ENCODE measurements at regions not wholly inside any gene's neighbourhood (a gene's known extent, or its start where the extent isn't known, plus 50 kb on each side); places are given as distances from the start of the nearest gene placed in this dataset.

DNA sequence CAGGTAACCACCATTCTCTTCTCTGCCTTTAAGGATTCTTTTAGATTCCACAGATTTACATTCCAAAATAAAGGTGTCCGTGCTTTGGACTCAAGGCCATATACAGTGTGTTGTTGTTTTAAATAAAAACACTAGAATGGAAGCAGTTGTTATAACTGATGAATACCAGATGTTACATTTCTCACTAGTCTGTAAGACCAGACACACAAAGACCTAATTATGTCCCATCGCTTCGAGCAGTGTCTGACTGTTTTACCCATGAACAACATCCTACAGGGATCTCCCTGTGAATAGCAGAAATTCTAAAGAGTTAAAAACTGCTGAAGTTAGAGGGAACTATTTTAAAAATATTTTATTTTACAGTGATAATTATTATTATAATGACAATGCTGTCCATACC, 574.7 kb upstream of the ZP4 start:
- intact Hi-C loops (cut with DNase I): no loop called here
- TF ChIP-seq, protein P1, sequence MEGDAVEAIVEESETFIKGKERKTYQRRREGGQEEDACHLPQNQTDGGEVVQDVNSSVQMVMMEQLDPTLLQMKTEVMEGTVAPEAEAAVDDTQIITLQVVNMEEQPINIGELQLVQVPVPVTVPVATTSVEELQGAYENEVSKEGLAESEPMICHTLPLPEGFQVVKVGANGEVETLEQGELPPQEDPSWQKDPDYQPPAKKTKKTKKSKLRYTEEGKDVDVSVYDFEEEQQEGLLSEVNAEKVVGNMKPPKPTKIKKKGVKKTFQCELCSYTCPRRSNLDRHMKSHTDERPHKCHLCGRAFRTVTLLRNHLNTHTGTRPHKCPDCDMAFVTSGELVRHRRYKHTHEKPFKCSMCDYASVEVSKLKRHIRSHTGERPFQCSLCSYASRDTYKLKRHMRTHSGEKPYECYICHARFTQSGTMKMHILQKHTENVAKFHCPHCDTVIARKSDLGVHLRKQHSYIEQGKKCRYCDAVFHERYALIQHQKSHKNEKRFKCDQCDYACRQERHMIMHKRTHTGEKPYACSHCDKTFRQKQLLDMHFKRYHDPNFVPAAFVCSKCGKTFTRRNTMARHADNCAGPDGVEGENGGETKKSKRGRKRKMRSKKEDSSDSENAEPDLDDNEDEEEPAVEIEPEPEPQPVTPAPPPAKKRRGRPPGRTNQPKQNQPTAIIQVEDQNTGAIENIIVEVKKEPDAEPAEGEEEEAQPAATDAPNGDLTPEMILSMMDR (IDR thresholded peaks at IDR 0.05): no peak
- TF ChIP-seq POLR2A (IDR thresholded peaks at IDR 0.05): no peak
- no peaks in the 10 kb centered on the region for H3K36me3 ChIP-seq
- no peaks in the 10 kb centered on the region for H3K9me3 ChIP-seq
- H3K4me3 ChIP-seq (replicated peaks in 1 of 3): no peak overlapping the region
- H3K27ac ChIP-seq: no peak overlapping the region
- DNase-seq: no peak
- no peaks in the 10 kb centered on the region for H3K4me1 ChIP-seq
- H3K27me3 ChIP-seq: no peaks in the 10 kb centered on the region
- WGBS, 2 donors: 69 to 73% methylated on average over 3 of the region's 3 CpGs

DNA sequence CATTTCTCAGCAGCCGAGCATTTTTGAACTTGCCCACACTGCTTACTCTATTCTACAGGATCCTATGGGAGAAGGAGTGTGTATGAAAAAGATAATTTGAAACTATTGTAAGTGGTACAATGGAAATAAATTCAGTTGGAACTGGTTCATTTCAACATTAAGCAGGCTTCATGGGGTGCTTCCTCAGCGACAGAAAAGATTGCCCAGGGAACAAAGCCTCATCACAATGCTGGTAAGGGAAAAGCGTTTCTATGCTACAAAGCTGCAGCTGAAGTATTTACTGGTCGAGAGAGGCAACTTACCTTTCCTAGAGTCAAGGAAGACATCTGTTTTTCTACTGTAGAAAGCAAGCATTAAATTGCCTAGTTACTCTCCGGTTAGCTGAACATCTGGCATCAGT, 568.2 kb upstream of the ZP4 start:
- no peaks in the 10 kb centered on the region for H3K9me3 ChIP-seq
- no peaks in the 10 kb centered on the region for H3K27me3 ChIP-seq
- no peak for TF ChIP-seq POLR2A (IDR thresholded peaks at IDR 0.05)
- TF ChIP-seq, protein P1 (IDR thresholded peaks at IDR 0.05): no peak
- no peak overlapping the region for H3K4me3 ChIP-seq (replicated peaks in 1 of 3)
- DNase-seq: no peak
- H3K36me3 ChIP-seq: no peaks in the 10 kb centered on the region
- no peak overlapping the region for H3K27ac ChIP-seq
- no peaks in the 10 kb centered on the region for H3K4me1 ChIP-seq
- 75 to 81% methylated on average over 5 of the region's 5 CpGs for WGBS, 2 donors
- intact Hi-C loops (cut with DNase I): no loop called here

DNA sequence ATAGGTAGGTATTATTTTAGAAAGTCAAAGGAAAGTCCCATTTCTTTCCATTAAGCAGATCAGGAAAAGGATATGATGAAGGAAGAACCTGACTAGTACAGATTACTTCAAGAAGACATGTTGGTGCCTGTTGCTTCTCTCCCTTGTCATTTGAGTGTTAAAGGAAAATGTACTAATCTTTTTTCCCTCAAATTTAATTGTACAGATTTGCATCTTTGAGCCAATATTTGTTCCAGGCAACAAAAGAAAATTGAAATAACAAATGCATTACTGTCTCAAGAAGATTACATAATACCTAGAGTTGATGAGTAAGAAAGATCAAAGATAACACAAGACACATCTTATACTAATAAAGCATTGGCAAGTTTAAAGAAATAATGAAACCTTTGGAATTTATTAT, 566.9 kb upstream of the ZP4 start:
- no peaks in the 10 kb centered on the region for H3K27me3 ChIP-seq
- H3K4me3 ChIP-seq (replicated peaks in 1 of 3): no peak overlapping the region
- DNase-seq: no peak
- no peaks in the 10 kb centered on the region for H3K9me3 ChIP-seq
- H3K4me1 ChIP-seq: no peaks in the 10 kb centered on the region
- H3K27ac ChIP-seq: no peak overlapping the region
- intact Hi-C loops (cut with DNase I): no loop called here
- H3K36me3 ChIP-seq: no peaks in the 10 kb centered on the region
- TF ChIP-seq, protein P1 (IDR thresholded peaks at IDR 0.05): no peak
- no peak for TF ChIP-seq POLR2A (IDR thresholded peaks at IDR 0.05)

DNA sequence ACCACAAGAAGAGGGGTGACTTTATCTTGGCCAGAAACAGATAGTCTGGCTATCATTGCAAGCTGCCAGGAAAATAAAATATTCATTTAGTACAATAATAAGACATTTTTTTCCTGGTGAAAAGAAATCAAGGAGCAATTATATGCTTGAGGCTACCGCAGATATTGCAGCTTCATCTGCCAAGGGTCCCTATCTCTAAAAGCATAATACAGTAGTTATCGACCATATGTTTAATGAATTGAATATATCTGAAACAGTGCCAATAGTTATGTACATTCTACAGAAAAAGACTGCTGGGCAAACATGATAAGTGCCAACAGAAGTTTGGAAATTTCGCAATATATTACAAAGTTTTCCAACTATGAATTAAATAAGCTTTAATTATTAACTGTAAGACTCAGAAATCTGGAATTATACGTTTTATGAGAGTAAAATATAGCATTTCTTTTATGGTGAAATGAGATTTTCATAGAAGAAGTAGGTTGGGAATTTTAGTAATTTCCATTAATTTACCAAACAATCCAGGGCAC, 561.1 kb upstream of the ZP4 start:
- TF ChIP-seq, protein P1 (IDR thresholded peaks at IDR 0.05): no peak
- no peak for TF ChIP-seq POLR2A (IDR thresholded peaks at IDR 0.05)
- 85 to 88% methylated on average over 4 of the region's 4 CpGs for WGBS, 2 donors
- H3K27me3 ChIP-seq: no peaks in the 10 kb centered on the region
- intact Hi-C loops (cut with DNase I): no loop called here
- no peaks in the 10 kb centered on the region for H3K9me3 ChIP-seq
- no peak overlapping the region for H3K4me3 ChIP-seq (replicated peaks in 1 of 3)
- DNase-seq: no peak
- no peak overlapping the region for H3K27ac ChIP-seq
- no peaks in the 10 kb centered on the region for H3K36me3 ChIP-seq
- H3K4me1 ChIP-seq: no peaks in the 10 kb centered on the region

DNA sequence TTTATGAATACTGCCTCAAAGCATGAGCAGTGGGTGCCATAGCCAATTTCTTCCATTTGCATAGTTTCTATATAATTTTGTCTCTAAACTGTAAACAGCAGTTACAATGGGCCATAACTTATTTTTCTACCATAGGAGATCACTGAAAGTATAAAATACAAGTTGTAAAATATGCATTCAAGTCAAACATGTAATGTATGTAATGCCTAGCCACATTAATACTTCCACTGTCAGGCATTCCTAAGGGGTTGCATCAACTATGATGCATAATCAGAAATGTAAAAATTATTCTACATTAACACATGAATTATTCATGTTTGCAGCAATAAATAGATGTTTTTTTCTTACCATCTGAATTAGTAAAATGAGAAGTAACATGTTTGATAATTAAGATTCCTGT, 560.3 kb upstream of the ZP4 start:
- no peak for TF ChIP-seq POLR2A (IDR thresholded peaks at IDR 0.05)
- TF ChIP-seq, protein P1 (IDR thresholded peaks at IDR 0.05): no peak
- H3K27me3 ChIP-seq: no peaks in the 10 kb centered on the region
- no peak for DNase-seq
- intact Hi-C loops (cut with DNase I): no loop called here
- H3K4me1 ChIP-seq: no peaks in the 10 kb centered on the region
- H3K36me3 ChIP-seq: no peaks in the 10 kb centered on the region
- H3K4me3 ChIP-seq (replicated peaks in 1 of 3): no peak overlapping the region
- H3K27ac ChIP-seq: no peak overlapping the region
- H3K9me3 ChIP-seq: no peaks in the 10 kb centered on the region
